CD4-positive, alpha-beta memory T cell (primary cell): ENCODE measurements at regions not wholly inside any gene's neighbourhood (a gene's known extent, or its start where the extent isn't known, plus 50 kb on each side); places are given as distances from the start of the nearest gene placed in this dataset.

Experiments
- CTCF ChIA-PET: fragments of 350-600 bp; sonication (Branson Sonifier 250); formaldehyde crosslinking; loops from one replicate; lab custom pipeline; 2021; ENCODE audit warnings: inconsistent platforms; ENCODE audit not compliant: partially characterized antibody; lab: Charles Lee
- POLR2A ChIA-PET: fragments of 350-600 bp; sonication (Branson Sonifier 250); formaldehyde crosslinking; loops from one replicate; lab custom pipeline; 2021; ENCODE audit not compliant: partially characterized antibody; lab: Charles Lee
- DNase-seq, 5 donors: peaks; one replicate each; pipeline versions ENCODE4 v3.0.0 to v3.0.0-alpha.2; 2020 to 2022; ENCODE audit warnings: mixed read lengths in 1 of 5
- H3K27ac ChIP-seq: one replicate; pipeline ENCODE4 v1.7.0; 2013; ENCODE audit warnings: low read depth, low read length
- H3K27me3 ChIP-seq: 2 replicates; pipeline ENCODE4 v1.7.0; 2013; ENCODE audit warnings: mild to moderate bottlenecking, low read length, moderate library complexity; ENCODE audit not compliant: insufficient read depth
- H3K36me3 ChIP-seq: 2 replicates; pipeline ENCODE4 v1.7.0; 2013; ENCODE audit warnings: mild to moderate bottlenecking, low read length, moderate library complexity; ENCODE audit not compliant: insufficient read depth
- H3K4me1 ChIP-seq: 2 replicates; pipeline ENCODE4 v1.7.0; 2013; ENCODE audit warnings: mild to moderate bottlenecking, low read length, moderate library complexity; ENCODE audit not compliant: insufficient read depth
- H3K4me3 ChIP-seq, 2 donors: one replicate each; pipeline ENCODE4 v1.7.0; 2013; ENCODE audit warnings: low read length in 2 of 2, mild to moderate bottlenecking in 1 of 2
- H3K9me3 ChIP-seq, 2 donors: one replicate each; pipeline ENCODE4 v1.7.0; 2013; ENCODE audit warnings: low read length in 2 of 2, control low read depth in 1 of 2; ENCODE audit not compliant: control insufficient read depth in 1 of 2
- H3K27ac Mint-ChIP-seq, 7 donors: one replicate each; pipeline ENCODE4 v1.8.0; 2020 to 2021; ENCODE audit warnings: mixed read lengths in 7 of 7, mild to moderate bottlenecking in 6 of 7, inconsistent platforms in 3 of 7, moderate library complexity in 3 of 7
- H3K27me3 Mint-ChIP-seq, 2 donors: one replicate each; pipeline ENCODE4 v1.8.0; 2020 to 2021; ENCODE audit warnings: mixed read lengths in 2 of 2
- H3K36me3 Mint-ChIP-seq, 2 donors: one replicate each; pipeline ENCODE4 v1.8.0; 2020 to 2021; ENCODE audit warnings: mixed read lengths in 2 of 2, inconsistent platforms in 1 of 2, mild to moderate bottlenecking in 1 of 2
- H3K4me1 Mint-ChIP-seq, 4 donors: one replicate each; pipeline ENCODE4 v1.8.0; 2020 to 2021; ENCODE audit warnings: mixed read lengths in 4 of 4, mild to moderate bottlenecking in 1 of 4
- H3K4me3 Mint-ChIP-seq, 8 donors: one replicate each; pipeline ENCODE4 v1.8.0; 2020 to 2021; ENCODE audit warnings: mixed read lengths in 8 of 8, mild to moderate bottlenecking in 7 of 8, moderate library complexity in 6 of 8, inconsistent platforms in 3 of 8
- H3K9me3 Mint-ChIP-seq, 8 donors: one replicate each; pipeline ENCODE4 v1.8.0; 2020 to 2021; ENCODE audit warnings: mixed read lengths in 8 of 8, mild to moderate bottlenecking in 5 of 8, inconsistent platforms in 3 of 8, moderate library complexity in 1 of 8
- intact Hi-C: fragments of 100-400 bp; cut with micrococcal nuclease; formaldehyde crosslinking; loops from one replicate; pipeline ENCODE4 v1.15.1; 2023

GRCh38 chr3:174776636-174777035 is 82.5 kb upstream of the NAALADL2 start:
- CTCF ChIA-PET = no interaction called here
- H3K27ac Mint-ChIP-seq = no peak overlapping the region
- DNase-seq = no peak
- H3K4me1 Mint-ChIP-seq = no peaks in the 10 kb centered on the region
- POLR2A ChIA-PET = no interaction called here
- no peaks in the 10 kb centered on the region for H3K36me3 Mint-ChIP-seq
- no peaks in the 10 kb centered on the region for H3K27me3 Mint-ChIP-seq
- peaks cover 0 to 14% (median 6%) of the 10 kb centered on the region in 8 donors for H3K9me3 Mint-ChIP-seq
- Histone ChIP-seq H3K4me1 (no peaks in the 10 kb centered on the region), H3K27me3 (no peaks in the 10 kb centered on the region), H3K9me3 (no peaks in the 10 kb centered on the region), H3K4me3 (no peak overlapping the region), H3K27ac (no peak overlapping the region), H3K36me3 (no peaks in the 10 kb centered on the region)
- intact Hi-C loops = no loop called here
- no peak overlapping the region for H3K4me3 Mint-ChIP-seq

GRCh38 chr3:174777813-174778212 is 81.3 kb upstream of the NAALADL2 start:
- Histone ChIP-seq H3K27ac (no peak overlapping the region), H3K4me1 (no peaks in the 10 kb centered on the region), H3K4me3 (no peak overlapping the region), H3K36me3 (no peaks in the 10 kb centered on the region), H3K9me3 (no peaks in the 10 kb centered on the region), H3K27me3 (no peaks in the 10 kb centered on the region)
- Mint-ChIP-seq H3K9me3 (peaks cover 0 to 15% (median 7%) of the 10 kb centered on the region in 8 donors), H3K4me1 (no peaks in the 10 kb centered on the region), H3K36me3 (no peaks in the 10 kb centered on the region), H3K4me3 (no peak overlapping the region), H3K27me3 (no peaks in the 10 kb centered on the region), H3K27ac (no peak overlapping the region)
- ChIA-PET CTCF (no interaction called here), POLR2A (no interaction called here)
- no peak for DNase-seq
- intact Hi-C loops = no loop called here

GRCh38 chr3:174783502-174783901 is 75.6 kb upstream of the NAALADL2 start:
- Mint-ChIP-seq H3K4me3 (no peak overlapping the region), H3K9me3 (peaks cover 0 to 22% (median 10%) of the 10 kb centered on the region in 8 donors), H3K4me1 (no peaks in the 10 kb centered on the region), H3K36me3 (no peaks in the 10 kb centered on the region), H3K27me3 (no peaks in the 10 kb centered on the region), H3K27ac (no peak overlapping the region)
- no peak for DNase-seq
- Histone ChIP-seq H3K9me3 (no peaks in the 10 kb centered on the region), H3K4me3 (no peak overlapping the region), H3K36me3 (no peaks in the 10 kb centered on the region), H3K4me1 (no peaks in the 10 kb centered on the region), H3K27ac (no peak overlapping the region), H3K27me3 (no peaks in the 10 kb centered on the region)
- POLR2A ChIA-PET = no interaction called here
- CTCF ChIA-PET = no interaction called here
- intact Hi-C loops = no loop called here

- ChIA-PET POLR2A (no interaction called here), CTCF (no interaction called here)
Observed at GRCh38 chr3:174784206-174784934, 74.8 kb upstream of the NAALADL2 start.

GRCh38 chr3:174786825-174787224 is 72.3 kb upstream of the NAALADL2 start:
- no peak overlapping the region for H3K4me3 Mint-ChIP-seq
- CTCF ChIA-PET = no interaction called here

More at GRCh38 chr3:174784206-174784934, 74.8 kb upstream of the NAALADL2 start:
- H3K27ac Mint-ChIP-seq = no peak overlapping the region
- no peaks in the 10 kb centered on the region for H3K36me3 Mint-ChIP-seq
- intact Hi-C loops = no loop called here
- Histone ChIP-seq H3K4me1 (no peaks in the 10 kb centered on the region), H3K27ac (no peak overlapping the region), H3K9me3 (no peaks in the 10 kb centered on the region), H3K27me3 (no peaks in the 10 kb centered on the region), H3K36me3 (no peaks in the 10 kb centered on the region), H3K4me3 (no peak overlapping the region)
- no peaks in the 10 kb centered on the region for H3K4me1 Mint-ChIP-seq
- DNase-seq = no peak
- H3K9me3 Mint-ChIP-seq = peaks cover 0 to 25% (median 13%) of the 10 kb centered on the region in 8 donors
- no peaks in the 10 kb centered on the region for H3K27me3 Mint-ChIP-seq
- H3K4me3 Mint-ChIP-seq = no peak overlapping the region

GRCh38 chr3:174791161-174791560 is 68.0 kb upstream of the NAALADL2 start:
- intact Hi-C loops = no loop called here
- Mint-ChIP-seq H3K4me3 (no peak overlapping the region), H3K36me3 (no peaks in the 10 kb centered on the region), H3K4me1 (no peaks in the 10 kb centered on the region), H3K27me3 (no peaks in the 10 kb centered on the region), H3K9me3 (peaks cover 0 to 15% (median 2%) of the 10 kb centered on the region in 8 donors), H3K27ac (no peak overlapping the region)
- no peak overlapping the region for H3K27ac ChIP-seq
- ChIA-PET POLR2A (no interaction called here), CTCF (no interaction called here)
- H3K9me3 ChIP-seq = no peaks in the 10 kb centered on the region
- no peaks in the 10 kb centered on the region for H3K4me1 ChIP-seq
- H3K27me3 ChIP-seq = no peaks in the 10 kb centered on the region
- no peak overlapping the region for H3K4me3 ChIP-seq
- H3K36me3 ChIP-seq = no peaks in the 10 kb centered on the region
- DNase-seq = no peak

More at GRCh38 chr3:174786825-174787224, 72.3 kb upstream of the NAALADL2 start:
- no peaks in the 10 kb centered on the region for H3K36me3 ChIP-seq
- intact Hi-C loops = no loop called here
- no peaks in the 10 kb centered on the region for H3K36me3 Mint-ChIP-seq
- no peaks in the 10 kb centered on the region for H3K9me3 ChIP-seq
- H3K27me3 Mint-ChIP-seq = no peaks in the 10 kb centered on the region
- DNase-seq = no peak
- no peak overlapping the region for H3K27ac Mint-ChIP-seq
- no peaks in the 10 kb centered on the region for H3K4me1 Mint-ChIP-seq
- H3K27ac ChIP-seq = no peak overlapping the region
- POLR2A ChIA-PET = no interaction called here
- H3K27me3 ChIP-seq = no peaks in the 10 kb centered on the region
- H3K4me1 ChIP-seq = no peaks in the 10 kb centered on the region
- H3K9me3 Mint-ChIP-seq = peaks cover 0 to 19% (median 6%) of the 10 kb centered on the region in 8 donors
- no peak overlapping the region for H3K4me3 ChIP-seq

- intact Hi-C loops = no loop called here
- peaks cover 0 to 3% of the 10 kb centered on the region in 2 donors for H3K9me3 ChIP-seq
- no peaks in the 10 kb centered on the region for H3K4me1 ChIP-seq
- ChIA-PET CTCF (no interaction called here), POLR2A (no interaction called here)
- H3K36me3 ChIP-seq = no peaks in the 10 kb centered on the region
- no peaks in the 10 kb centered on the region for H3K27me3 Mint-ChIP-seq
- H3K27ac Mint-ChIP-seq = no peak overlapping the region
- no peaks in the 10 kb centered on the region for H3K27me3 ChIP-seq
- H3K27ac ChIP-seq = no peak overlapping the region
- H3K9me3 Mint-ChIP-seq = peaks cover 0 to 14% (median 4%) of the 10 kb centered on the region in 8 donors
- H3K4me3 ChIP-seq = no peak overlapping the region
- DNase-seq = no peak
- no peaks in the 10 kb centered on the region for H3K4me1 Mint-ChIP-seq
- no peak overlapping the region for H3K4me3 Mint-ChIP-seq
- no peaks in the 10 kb centered on the region for H3K36me3 Mint-ChIP-seq
Observed at GRCh38 chr3:174792864-174793263, 66.3 kb upstream of the NAALADL2 start.
